ENCODE measurements at regions not wholly inside any gene's neighbourhood (a gene's known extent, or its start where the extent isn't known, plus 50 kb on each side); places are given as distances from the start of the nearest gene placed in this dataset.
"Not testable (repeated sequence)": the region's sequence is repeated elsewhere in the genome, so short reads cannot be mapped to it uniquely, and the experiment has no call there.

GRCh38 chr13:42400188-42400833, 128.4 kb downstream of the AKAP11 start:
- no peak for DNase-seq

- DNase-seq: no peak
Measured at GRCh38 chr13:42401376-42401775, 129.4 kb downstream of the AKAP11 start.

GRCh38 chr13:42405665-42406390, 133.9 kb downstream of the AKAP11 start:
- no peak for DNase-seq

GRCh38 chr13:42409075-42409474, 137.1 kb downstream of the AKAP11 start:
- DNase-seq: no peak

- no peak for DNase-seq
Measured at GRCh38 chr13:42409551-42409950, 137.6 kb downstream of the AKAP11 start.

- no peak for DNase-seq
Measured at GRCh38 chr13:42412812-42413483, 141.0 kb downstream of the AKAP11 start.

- peak; percentile 9 for DNase-seq
Measured at GRCh38 chr13:42413484-42413815, 141.5 kb downstream of the AKAP11 start.

- no peak for DNase-seq
Measured at GRCh38 chr13:42417626-42418025, 145.7 kb downstream of the AKAP11 start.

- DNase-seq: no peak
Measured at GRCh38 chr13:42418184-42418583, 146.2 kb downstream of the AKAP11 start.

GRCh38 chr13:42420304-42420703, 148.4 kb downstream of the AKAP11 start:
- DNase-seq: no peak

GRCh38 chr13:42422681-42423080, 150.7 kb downstream of the AKAP11 start:
- DNase-seq: no peak

GRCh38 chr13:42424182-42424581, 149.8 kb upstream of the TNFSF11 start:
- no peak for DNase-seq

- no peak for DNase-seq
Measured at GRCh38 chr13:42445354-42445753, 128.6 kb upstream of the TNFSF11 start.

GRCh38 chr13:42446597-42446996, 127.4 kb upstream of the TNFSF11 start:
- not testable (repeated sequence) for DNase-seq

- DNase-seq: no peak
Measured at GRCh38 chr13:42453091-42453645, 120.8 kb upstream of the TNFSF11 start.

GRCh38 chr13:42454749-42455148, 119.2 kb upstream of the TNFSF11 start:
- DNase-seq: no peak

- no peak for DNase-seq
Measured at GRCh38 chr13:42458193-42458592, 115.8 kb upstream of the TNFSF11 start.

- no peak for DNase-seq
Measured at GRCh38 chr13:42466123-42466522, 107.8 kb upstream of the TNFSF11 start.

GRCh38 chr13:42466609-42467008, 107.3 kb upstream of the TNFSF11 start:
- no peak for DNase-seq

- DNase-seq: no peak
Measured at GRCh38 chr13:42474954-42475353, 99.0 kb upstream of the TNFSF11 start.

- peak; percentile 46 for DNase-seq
Measured at GRCh38 chr13:42477596-42478190, 96.3 kb upstream of the TNFSF11 start.

GRCh38 chr13:42478531-42479156, 95.3 kb upstream of the TNFSF11 start:
- no peak for DNase-seq

GRCh38 chr13:42484386-42484785, 89.6 kb upstream of the TNFSF11 start:
- no peak for DNase-seq
